Retinal pigment epithelial cell (primary cell): ENCODE measurements at regions not wholly inside any gene's neighbourhood (a gene's known extent, or its start where the extent isn't known, plus 50 kb on each side); places are given as distances from the start of the nearest gene placed in this dataset.
"Not testable (repeated sequence)": the region's sequence is repeated elsewhere in the genome, so short reads cannot be mapped to it uniquely, and the experiment has no call there.

Experiments
- DNase-seq: peaks from one replicate; pipeline ENCODE4 v3.0.0-alpha.2; 2010; ENCODE audit warnings: low read depth
- H3K4me3 ChIP-seq: 2 replicates; pipeline ENCODE4 v1.5.1; 2011; ENCODE audit warnings: mild to moderate bottlenecking, low read length, control low read depth, moderate library complexity
- TF ChIP-seq, protein P1 (sequence below): conservative IDR thresholded peaks from 2 replicates; pipeline ENCODE4 v1.5.1; 2011; ENCODE audit warnings: low read depth, low read length, control low read depth, inconsistent platforms

DNA sequence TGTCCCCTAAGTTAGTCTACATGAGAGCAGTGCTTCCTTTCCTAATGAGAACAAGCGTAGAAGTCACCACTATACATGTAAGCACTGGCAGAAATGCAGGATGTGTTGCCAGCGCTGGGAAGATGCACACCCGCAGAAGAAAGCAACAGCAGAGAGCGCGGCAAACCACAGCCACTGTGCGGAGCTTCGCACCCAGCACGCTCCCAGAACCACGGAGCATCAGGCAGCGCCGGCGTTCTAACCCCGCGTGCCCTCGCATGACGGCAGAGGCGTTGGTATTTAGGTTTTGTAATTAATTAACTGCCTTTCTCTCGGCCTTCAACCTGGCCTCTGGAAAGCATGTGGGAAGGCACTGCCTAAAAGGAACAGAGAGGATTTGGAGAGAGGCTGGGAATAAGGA is 69.1 kb downstream of the OLIG1 start:
- DNase-seq: no peak
- TF ChIP-seq, protein P1, sequence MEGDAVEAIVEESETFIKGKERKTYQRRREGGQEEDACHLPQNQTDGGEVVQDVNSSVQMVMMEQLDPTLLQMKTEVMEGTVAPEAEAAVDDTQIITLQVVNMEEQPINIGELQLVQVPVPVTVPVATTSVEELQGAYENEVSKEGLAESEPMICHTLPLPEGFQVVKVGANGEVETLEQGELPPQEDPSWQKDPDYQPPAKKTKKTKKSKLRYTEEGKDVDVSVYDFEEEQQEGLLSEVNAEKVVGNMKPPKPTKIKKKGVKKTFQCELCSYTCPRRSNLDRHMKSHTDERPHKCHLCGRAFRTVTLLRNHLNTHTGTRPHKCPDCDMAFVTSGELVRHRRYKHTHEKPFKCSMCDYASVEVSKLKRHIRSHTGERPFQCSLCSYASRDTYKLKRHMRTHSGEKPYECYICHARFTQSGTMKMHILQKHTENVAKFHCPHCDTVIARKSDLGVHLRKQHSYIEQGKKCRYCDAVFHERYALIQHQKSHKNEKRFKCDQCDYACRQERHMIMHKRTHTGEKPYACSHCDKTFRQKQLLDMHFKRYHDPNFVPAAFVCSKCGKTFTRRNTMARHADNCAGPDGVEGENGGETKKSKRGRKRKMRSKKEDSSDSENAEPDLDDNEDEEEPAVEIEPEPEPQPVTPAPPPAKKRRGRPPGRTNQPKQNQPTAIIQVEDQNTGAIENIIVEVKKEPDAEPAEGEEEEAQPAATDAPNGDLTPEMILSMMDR: no peak
- no peak overlapping the region for H3K4me3 ChIP-seq

GRCh38 chr21:33140288-33140687 is 70.3 kb downstream of the OLIG1 start:
- TF ChIP-seq, protein P1: no peak
- no peak overlapping the region for H3K4me3 ChIP-seq
- DNase-seq: no peak

GRCh38 chr21:33146467-33146866 is 76.5 kb downstream of the OLIG1 start:
- no peak for DNase-seq
- no peak overlapping the region for H3K4me3 ChIP-seq
- TF ChIP-seq, protein P1: no peak

DNA sequence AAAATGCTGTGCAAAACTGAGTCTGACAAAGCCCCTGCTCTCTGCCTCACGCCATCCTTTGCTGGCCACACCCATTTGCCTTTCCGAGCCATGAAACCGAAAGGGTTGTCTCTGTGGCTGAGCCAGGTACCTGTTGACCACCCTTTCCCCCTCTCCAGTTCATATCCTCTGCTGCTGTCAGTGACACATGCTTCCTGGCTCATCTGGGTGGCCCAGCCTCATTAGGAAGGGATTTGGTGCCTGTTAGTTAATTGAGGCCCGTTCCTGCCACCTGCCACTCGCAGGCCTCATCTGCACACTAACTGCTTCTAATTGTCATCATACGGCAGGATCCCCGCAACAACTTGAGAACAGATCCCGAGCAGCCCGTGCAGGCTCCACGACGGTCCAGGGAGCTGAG is 79.2 kb downstream of the OLIG1 start:
- TF ChIP-seq, protein P1: no peak
- DNase-seq: no peak
- no peak overlapping the region for H3K4me3 ChIP-seq

- DNase-seq, H3K4me3 ChIP-seq: not testable (repeated sequence)
Observed at GRCh38 chr21:33150968-33151367, 78.8 kb upstream of the IFNAR2 start.

- H3K4me3 ChIP-seq: no peak overlapping the region
- no peak for DNase-seq
- TF ChIP-seq, protein P1: no peak
Observed at GRCh38 chr21:33151941-33152731, 77.6 kb upstream of the IFNAR2 start.

DNA sequence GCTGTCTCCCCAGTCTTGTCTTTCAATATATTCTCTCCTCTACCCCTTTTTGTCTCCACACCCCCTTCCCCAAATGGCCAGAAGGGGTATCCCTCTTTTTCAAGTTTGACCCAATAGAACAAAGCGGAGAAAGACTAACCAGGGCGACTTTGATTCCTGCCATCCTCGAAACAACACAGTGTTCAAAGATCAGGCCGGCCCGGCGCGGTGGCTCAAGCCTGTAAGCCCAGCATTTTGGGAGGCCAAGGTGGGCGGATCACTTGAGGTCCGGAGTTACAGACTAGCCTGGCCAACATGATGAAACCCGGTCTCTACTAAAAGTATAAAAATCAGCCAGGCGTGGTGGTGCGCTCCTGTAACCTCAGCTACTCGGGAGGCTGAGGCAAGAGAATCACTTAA is 77.0 kb upstream of the IFNAR2 start:
- no peak overlapping the region for H3K4me3 ChIP-seq
- no peak for DNase-seq
- TF ChIP-seq, protein P1: no peak
